Fibroblast of lung (primary cell): ENCODE measurements at regions not wholly inside any gene's neighbourhood (a gene's known extent, or its start where the extent isn't known, plus 50 kb on each side); places are given as distances from the start of the nearest gene placed in this dataset.

Experiments
- EZH2 ChIP-seq: IDR thresholded peaks from 2 replicates; pipeline ENCODE4 v1.5.1; 2012; ENCODE audit warnings: low read length, control low read depth, mild to moderate bottlenecking; ENCODE audit errors: missing control alignments
- TF ChIP-seq, protein P1 (sequence below), 2 donors: IDR thresholded peaks in 1 of 2; conservative IDR thresholded peaks in 1 of 2; 1 replicate in 1 of 2; 2 replicates in 1 of 2; pipeline ENCODE4 v1.5.1; 2011 to 2012; ENCODE audit warnings: low read length in 2 of 2, control low read depth in 1 of 2, inconsistent platforms in 1 of 2, low read depth in 1 of 2, mild to moderate bottlenecking in 1 of 2

DNA sequence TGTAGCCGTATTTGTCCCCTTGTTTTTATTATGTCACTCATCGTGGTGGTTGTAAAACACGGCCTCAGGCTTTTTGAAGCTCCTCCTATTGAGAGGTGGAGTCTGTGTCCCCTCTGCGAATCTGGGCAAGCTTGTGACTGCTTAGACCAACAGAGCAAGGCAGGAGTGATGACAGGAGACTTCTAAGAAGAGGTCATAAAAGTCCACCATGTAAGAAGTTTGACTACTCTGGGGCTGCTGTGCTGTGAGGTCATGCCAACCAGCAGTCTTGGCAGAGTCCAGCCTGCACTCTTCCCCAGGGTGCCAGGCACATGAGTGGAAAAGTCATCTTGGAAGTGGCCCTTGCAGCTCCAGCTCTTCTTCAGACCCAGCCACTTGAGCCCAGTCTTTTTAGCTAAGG lies 83.8 kb upstream of the SPTBN1 start:
- TF ChIP-seq EZH2, result no peak
- TF ChIP-seq, protein P1, sequence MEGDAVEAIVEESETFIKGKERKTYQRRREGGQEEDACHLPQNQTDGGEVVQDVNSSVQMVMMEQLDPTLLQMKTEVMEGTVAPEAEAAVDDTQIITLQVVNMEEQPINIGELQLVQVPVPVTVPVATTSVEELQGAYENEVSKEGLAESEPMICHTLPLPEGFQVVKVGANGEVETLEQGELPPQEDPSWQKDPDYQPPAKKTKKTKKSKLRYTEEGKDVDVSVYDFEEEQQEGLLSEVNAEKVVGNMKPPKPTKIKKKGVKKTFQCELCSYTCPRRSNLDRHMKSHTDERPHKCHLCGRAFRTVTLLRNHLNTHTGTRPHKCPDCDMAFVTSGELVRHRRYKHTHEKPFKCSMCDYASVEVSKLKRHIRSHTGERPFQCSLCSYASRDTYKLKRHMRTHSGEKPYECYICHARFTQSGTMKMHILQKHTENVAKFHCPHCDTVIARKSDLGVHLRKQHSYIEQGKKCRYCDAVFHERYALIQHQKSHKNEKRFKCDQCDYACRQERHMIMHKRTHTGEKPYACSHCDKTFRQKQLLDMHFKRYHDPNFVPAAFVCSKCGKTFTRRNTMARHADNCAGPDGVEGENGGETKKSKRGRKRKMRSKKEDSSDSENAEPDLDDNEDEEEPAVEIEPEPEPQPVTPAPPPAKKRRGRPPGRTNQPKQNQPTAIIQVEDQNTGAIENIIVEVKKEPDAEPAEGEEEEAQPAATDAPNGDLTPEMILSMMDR (conservative IDR thresholded peaks at IDR 0.05 in 1 of 2, IDR thresholded peaks at IDR 0.05 in 1 of 2; ENCODE audit: low read depth in 1 of 2, low read length in 2 of 2), result no peak
